ENCODE measurements at regions not wholly inside any gene's neighbourhood (a gene's known extent, or its start where the extent isn't known, plus 50 kb on each side); places are given as distances from the start of the nearest gene placed in this dataset.
A peak's percentile ranks its signal among the peaks of the same experiment; 100 is the strongest.

- no peak overlapping the region for H3K27ac Mint-ChIP-seq
- H3K36me3 Mint-ChIP-seq = no peaks in the 10 kb centered on the region
- no peaks in the 10 kb centered on the region for H3K27me3 Mint-ChIP-seq
- H3K9me3 Mint-ChIP-seq = peaks cover 7 to 13% of the 10 kb centered on the region in 2 donors
- H3K4me3 Mint-ChIP-seq = no peak overlapping the region
- H3K4me1 Mint-ChIP-seq = no peaks in the 10 kb centered on the region
- peak; percentile 50 to 51 for ATAC-seq (replicated peaks)
- DNase-seq = no peak
Measured at GRCh38 chr2:107325981-107326786, 440.2 kb upstream of the ST6GAL2 start.

- no peak for DNase-seq
- Mint-ChIP-seq H3K4me1 (no peaks in the 10 kb centered on the region), H3K36me3 (no peaks in the 10 kb centered on the region), H3K9me3 (peaks cover 4 to 11% of the 10 kb centered on the region in 2 donors), H3K27ac (no peak overlapping the region), H3K27me3 (no peaks in the 10 kb centered on the region), H3K4me3 (no peak overlapping the region)
- no peak for ATAC-seq (replicated peaks)
Measured at GRCh38 chr2:107334306-107334705, 448.3 kb upstream of the ST6GAL2 start.

- no peaks in the 10 kb centered on the region for H3K4me1 Mint-ChIP-seq
- H3K27ac Mint-ChIP-seq = no peak overlapping the region
- H3K36me3 Mint-ChIP-seq = no peaks in the 10 kb centered on the region
- DNase-seq (no peak), ATAC-seq (replicated peaks) (no peak)
- H3K27me3 Mint-ChIP-seq = no peaks in the 10 kb centered on the region
- H3K4me3 Mint-ChIP-seq = no peak overlapping the region
- peaks cover 0 to 11% of the 10 kb centered on the region in 2 donors for H3K9me3 Mint-ChIP-seq
Measured at GRCh38 chr2:107336526-107336925, 450.6 kb upstream of the ST6GAL2 start.

GRCh38 chr2:107337209-107337898 is 451.4 kb upstream of the ST6GAL2 start:
- Mint-ChIP-seq H3K27ac (no peak overlapping the region), H3K27me3 (no peaks in the 10 kb centered on the region), H3K9me3 (peaks cover 0 to 11% of the 10 kb centered on the region in 2 donors), H3K4me3 (no peak overlapping the region), H3K36me3 (no peaks in the 10 kb centered on the region), H3K4me1 (no peaks in the 10 kb centered on the region)
- no peak for DNase-seq
- no peak for ATAC-seq (replicated peaks)

GRCh38 chr2:107338059-107338458 is 452.1 kb upstream of the ST6GAL2 start:
- ATAC-seq (replicated peaks) (no peak), DNase-seq (no peak)
- Mint-ChIP-seq H3K36me3 (no peaks in the 10 kb centered on the region), H3K4me1 (no peaks in the 10 kb centered on the region), H3K27ac (no peak overlapping the region), H3K4me3 (no peak overlapping the region), H3K27me3 (no peaks in the 10 kb centered on the region), H3K9me3 (peaks cover 4 to 10% of the 10 kb centered on the region in 2 donors)

- ATAC-seq (replicated peaks) (no peak), DNase-seq (no peak)
- H3K9me3 Mint-ChIP-seq = peaks cover 4 to 10% of the 10 kb centered on the region in 2 donors
- H3K36me3 Mint-ChIP-seq = no peaks in the 10 kb centered on the region
- no peak overlapping the region for H3K27ac Mint-ChIP-seq
- no peaks in the 10 kb centered on the region for H3K4me1 Mint-ChIP-seq
- no peak overlapping the region for H3K4me3 Mint-ChIP-seq
- H3K27me3 Mint-ChIP-seq = no peaks in the 10 kb centered on the region
Measured at GRCh38 chr2:107338571-107338970, 452.6 kb upstream of the ST6GAL2 start.

- Mint-ChIP-seq H3K27me3 (no peaks in the 10 kb centered on the region), H3K4me1 (no peaks in the 10 kb centered on the region), H3K4me3 (no peak overlapping the region), H3K9me3 (peaks cover 4 to 10% of the 10 kb centered on the region in 2 donors), H3K36me3 (no peaks in the 10 kb centered on the region), H3K27ac (no peak overlapping the region)
- ATAC-seq (replicated peaks) = no peak
- no peak for DNase-seq
Measured at GRCh38 chr2:107340955-107341354, 455.0 kb upstream of the ST6GAL2 start.

- no peaks in the 10 kb centered on the region for H3K4me1 Mint-ChIP-seq
- H3K36me3 Mint-ChIP-seq = no peaks in the 10 kb centered on the region
- ATAC-seq (replicated peaks) = no peak
- H3K4me3 Mint-ChIP-seq = no peak overlapping the region
- H3K9me3 Mint-ChIP-seq = peaks cover 9 to 15% of the 10 kb centered on the region in 2 donors
- H3K27ac Mint-ChIP-seq = no peak overlapping the region
- no peaks in the 10 kb centered on the region for H3K27me3 Mint-ChIP-seq
- DNase-seq = no peak
Measured at GRCh38 chr2:107349329-107349728, 463.4 kb upstream of the ST6GAL2 start.

- no peak overlapping the region for H3K27ac Mint-ChIP-seq
Measured at GRCh38 chr2:107354175-107354574, 468.2 kb upstream of the ST6GAL2 start.

GRCh38 chr2:107358362-107358761 is 468.3 kb upstream of the RGPD4 start:
- no peaks in the 10 kb centered on the region for H3K4me1 Mint-ChIP-seq
- ATAC-seq (replicated peaks) (no peak), DNase-seq (no peak)
- H3K27me3 Mint-ChIP-seq = no peaks in the 10 kb centered on the region
- H3K36me3 Mint-ChIP-seq = no peaks in the 10 kb centered on the region
- peaks cover 0 to 2% of the 10 kb centered on the region in 2 donors for H3K9me3 Mint-ChIP-seq
- H3K27ac Mint-ChIP-seq = no peak overlapping the region
- H3K4me3 Mint-ChIP-seq = no peak overlapping the region

More at GRCh38 chr2:107354175-107354574, 468.2 kb upstream of the ST6GAL2 start:
- no peaks in the 10 kb centered on the region for H3K4me1 Mint-ChIP-seq
- H3K4me3 Mint-ChIP-seq = no peak overlapping the region
- H3K9me3 Mint-ChIP-seq = peaks cover 9 to 15% of the 10 kb centered on the region in 2 donors
- no peaks in the 10 kb centered on the region for H3K36me3 Mint-ChIP-seq
- no peaks in the 10 kb centered on the region for H3K27me3 Mint-ChIP-seq
- ATAC-seq (replicated peaks) = no peak
- no peak for DNase-seq

- ATAC-seq (replicated peaks) = no peak
- H3K4me1 Mint-ChIP-seq = no peaks in the 10 kb centered on the region
- no peaks in the 10 kb centered on the region for H3K36me3 Mint-ChIP-seq
- H3K27ac Mint-ChIP-seq = no peak overlapping the region
- H3K4me3 Mint-ChIP-seq = no peak overlapping the region
- H3K27me3 Mint-ChIP-seq = no peaks in the 10 kb centered on the region
- peaks cover 0 to 2% of the 10 kb centered on the region in 2 donors for H3K9me3 Mint-ChIP-seq
- no peak for DNase-seq
Measured at GRCh38 chr2:107359021-107359420, 467.7 kb upstream of the RGPD4 start.

GRCh38 chr2:107361751-107362381 is 464.8 kb upstream of the RGPD4 start:
- DNase-seq = no peak
- no peak for ATAC-seq (replicated peaks)
- Mint-ChIP-seq H3K36me3 (no peaks in the 10 kb centered on the region), H3K27me3 (no peaks in the 10 kb centered on the region), H3K4me1 (no peaks in the 10 kb centered on the region), H3K4me3 (no peak overlapping the region), H3K27ac (no peak overlapping the region), H3K9me3 (peaks cover 1 to 3% of the 10 kb centered on the region in 2 donors)

GRCh38 chr2:107362993-107363392 is 463.7 kb upstream of the RGPD4 start:
- ATAC-seq (replicated peaks) (no peak), DNase-seq (no peak)
- Mint-ChIP-seq H3K27ac (no peak overlapping the region), H3K4me3 (no peak overlapping the region), H3K4me1 (no peaks in the 10 kb centered on the region), H3K27me3 (no peaks in the 10 kb centered on the region), H3K9me3 (peaks cover 1 to 3% of the 10 kb centered on the region in 2 donors), H3K36me3 (no peaks in the 10 kb centered on the region)

GRCh38 chr2:107363806-107364205 is 462.9 kb upstream of the RGPD4 start:
- ATAC-seq (replicated peaks) (no peak), DNase-seq (no peak)
- no peaks in the 10 kb centered on the region for H3K27me3 Mint-ChIP-seq
- no peak overlapping the region for H3K4me3 Mint-ChIP-seq
- peaks cover 1 to 3% of the 10 kb centered on the region in 2 donors for H3K9me3 Mint-ChIP-seq
- H3K27ac Mint-ChIP-seq = no peak overlapping the region
- no peaks in the 10 kb centered on the region for H3K36me3 Mint-ChIP-seq
- no peaks in the 10 kb centered on the region for H3K4me1 Mint-ChIP-seq
